COLO668 (cell line): ENCODE measurements at regions not wholly inside any gene's neighbourhood (a gene's known extent, or its start where the extent isn't known, plus 50 kb on each side); places are given as distances from the start of the nearest gene placed in this dataset.
"Not testable (repeated sequence)": the region's sequence is repeated elsewhere in the genome, so short reads cannot be mapped to it uniquely, and the experiment has no call there.

Experiments
- DNase-seq: peaks from one replicate; lab custom pipeline; 2025; ENCODE audit not compliant: unreplicated experiment; lab: John Stamatoyannopoulos, UW

DNA sequence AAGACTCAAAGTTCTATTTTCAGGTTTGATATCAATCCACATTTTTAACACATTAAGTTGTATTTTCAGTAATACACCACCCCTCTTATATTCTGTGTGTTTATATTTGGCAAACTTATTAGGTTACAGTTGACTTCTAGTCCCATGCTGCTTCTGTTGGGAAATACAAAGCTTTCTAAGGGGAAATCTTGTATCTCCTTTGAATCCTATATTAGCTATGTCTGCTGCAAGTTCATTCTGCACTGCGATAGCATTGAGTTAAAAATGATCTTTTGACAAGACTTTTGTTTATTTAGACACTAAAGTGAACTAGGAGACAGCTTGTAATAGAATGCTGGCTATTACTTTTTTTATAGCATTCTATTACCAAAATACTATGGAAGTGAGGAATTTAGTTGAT is 625.1 kb upstream of the ANKRD30A start:
- DNase-seq, result no peak

DNA sequence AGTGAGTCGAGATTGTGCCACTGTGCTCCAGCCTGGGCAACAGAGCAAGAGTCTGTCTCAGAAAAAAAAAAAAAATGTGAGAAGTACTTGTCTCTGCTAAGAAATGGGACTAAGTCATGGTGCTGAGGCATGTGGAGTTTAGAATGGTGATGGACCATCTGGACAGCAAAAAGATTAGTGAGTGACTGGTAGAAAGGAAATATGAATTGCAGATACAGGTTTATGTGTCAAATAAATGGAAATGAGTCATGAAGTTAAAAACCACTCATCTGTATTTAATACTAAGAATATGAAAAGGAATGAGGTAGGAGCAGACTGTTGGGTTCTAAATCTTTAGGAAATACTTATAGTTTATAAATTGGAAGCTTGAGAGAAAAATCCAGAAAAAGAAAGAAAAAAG is 625.7 kb upstream of the ANKRD30A start:
- DNase-seq, result no peak

- DNase-seq, result no peak
Observed at GRCh38 chr10:36496758-36497157, 628.6 kb upstream of the ANKRD30A start.

DNA sequence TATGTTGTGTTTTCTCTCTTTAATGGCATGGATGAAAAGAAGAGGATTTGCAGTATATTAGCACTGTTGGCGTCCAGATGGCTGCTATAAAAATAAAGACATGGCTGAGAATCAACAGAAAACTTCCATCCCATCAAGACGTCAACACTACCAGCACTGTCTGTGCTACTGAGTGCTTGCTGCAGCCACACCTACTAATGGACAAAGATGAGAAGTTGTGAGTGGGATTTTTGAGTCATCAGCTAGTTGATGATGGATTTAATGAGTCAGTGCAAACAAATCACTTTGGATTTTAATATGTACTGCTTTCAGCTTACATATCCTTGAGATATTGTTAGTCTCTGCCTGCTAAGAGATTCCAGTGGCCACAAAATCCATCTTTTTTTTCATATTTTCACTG is 631.0 kb upstream of the ANKRD30A start:
- DNase-seq, result no peak

DNA sequence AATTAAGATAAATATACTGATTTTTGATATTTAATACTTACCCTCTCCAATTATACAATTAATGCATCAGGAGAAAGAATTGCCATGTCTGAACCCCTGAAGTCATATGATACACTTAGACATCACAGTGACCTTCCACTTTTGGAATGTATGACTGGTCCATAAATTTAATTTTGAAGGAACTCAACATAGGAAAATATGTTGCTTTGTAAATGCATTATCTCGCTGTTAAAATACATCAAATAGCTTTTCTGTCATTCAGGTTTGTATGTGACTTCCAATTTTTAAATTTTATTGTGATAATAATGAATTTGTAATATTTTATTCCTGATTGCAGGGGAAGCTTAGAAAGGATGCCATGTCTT is 631.9 kb upstream of the ANKRD30A start:
- no peak for DNase-seq

- DNase-seq, result no peak
Observed at GRCh38 chr10:36492590-36493515, 632.5 kb upstream of the ANKRD30A start.

- no peak for DNase-seq
Observed at GRCh38 chr10:36491926-36492325, 633.5 kb upstream of the ANKRD30A start.

- DNase-seq, result no peak
Observed at GRCh38 chr10:36489611-36490228, 635.7 kb upstream of the ANKRD30A start.

GRCh38 chr10:36489181-36489580 is 636.2 kb upstream of the ANKRD30A start:
- no peak for DNase-seq

- DNase-seq, result no peak
Observed at GRCh38 chr10:36488579-36488978, 636.8 kb upstream of the ANKRD30A start.

- no peak for DNase-seq
Observed at GRCh38 chr10:36479073-36479472, 646.3 kb upstream of the ANKRD30A start.

DNA sequence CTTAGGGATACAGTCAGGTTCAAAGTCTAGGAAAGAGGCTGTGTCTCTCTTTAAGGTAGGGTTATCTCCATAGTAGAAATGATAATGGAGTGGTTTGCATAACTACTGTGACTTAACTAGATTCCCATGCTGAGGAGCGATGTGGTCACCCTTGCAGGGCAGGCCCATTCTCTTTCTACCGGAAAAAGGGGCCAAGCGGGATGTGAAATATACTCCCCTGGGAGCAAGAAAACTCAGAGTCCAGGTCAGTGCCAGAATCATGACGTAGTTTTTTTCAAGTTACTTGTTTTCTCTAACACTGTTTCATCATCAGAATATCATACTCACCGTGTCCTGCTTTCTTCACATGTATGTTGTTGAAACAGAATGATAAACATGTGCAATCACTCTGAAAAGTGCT is 649.0 kb upstream of the ANKRD30A start:
- DNase-seq, result no peak

GRCh38 chr10:36475746-36476145 is 649.7 kb upstream of the ANKRD30A start:
- DNase-seq, result no peak

DNA sequence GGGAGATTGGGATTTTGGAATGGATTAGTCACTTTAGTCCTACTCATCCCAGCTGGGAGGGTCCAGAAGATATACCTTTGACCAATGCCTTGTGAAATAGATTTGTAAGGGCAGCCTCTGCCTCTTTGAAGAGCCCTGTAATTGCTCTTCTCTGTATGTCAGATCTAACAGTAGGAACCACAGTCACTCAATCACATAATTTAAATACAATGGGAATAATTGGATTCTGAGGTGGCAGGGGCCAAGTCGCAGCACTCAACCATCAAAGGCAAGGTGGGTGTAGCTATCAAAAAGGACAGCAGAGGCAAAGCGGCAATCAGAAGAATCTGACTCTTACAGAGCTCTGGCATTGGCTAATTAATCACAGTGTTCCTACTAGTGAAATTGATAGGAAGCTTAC is 650.9 kb upstream of the ANKRD30A start:
- no peak for DNase-seq

DNA sequence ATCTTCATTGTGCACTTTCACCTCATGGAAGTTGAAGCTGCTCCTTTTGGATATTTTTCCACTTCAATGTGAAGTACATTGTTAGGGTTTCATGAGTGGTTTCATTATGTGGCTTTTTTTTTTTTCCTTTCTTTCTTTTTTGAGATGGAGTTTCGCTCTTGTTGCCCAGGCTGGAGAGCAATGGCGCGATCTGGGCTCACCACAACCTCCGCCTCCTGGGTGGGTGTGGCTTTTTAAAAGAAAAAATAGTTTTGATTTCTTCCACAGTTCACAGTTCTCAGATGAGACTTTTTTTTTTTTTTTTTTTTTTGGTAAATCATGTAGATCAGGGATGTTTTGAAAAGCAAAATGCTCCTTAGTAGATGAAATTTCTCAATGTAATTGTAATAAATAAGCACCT is 652.3 kb upstream of the ANKRD30A start:
- no peak for DNase-seq

DNA sequence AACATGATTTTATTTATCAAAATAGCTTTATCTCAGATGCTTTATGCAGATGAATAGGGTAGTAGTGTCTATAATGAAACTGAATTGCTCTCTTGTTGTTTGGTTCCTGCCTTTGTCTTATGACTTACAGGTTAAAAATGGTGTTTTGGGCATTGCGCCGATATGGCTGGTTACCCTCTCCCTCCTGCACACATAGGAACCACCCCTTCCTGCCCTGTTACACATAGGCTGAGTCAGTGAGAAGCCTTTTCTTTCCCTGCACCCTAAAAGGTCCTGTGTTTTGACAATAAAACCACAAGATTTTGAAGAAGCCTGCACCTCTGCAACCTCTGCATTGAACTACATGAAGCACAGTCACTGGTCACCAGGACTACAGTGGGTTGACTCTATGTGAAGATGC is 655.8 kb upstream of the ANKRD30A start:
- DNase-seq, result no peak

GRCh38 chr10:36468620-36469019 is 656.8 kb upstream of the ANKRD30A start:
- no peak for DNase-seq

DNA sequence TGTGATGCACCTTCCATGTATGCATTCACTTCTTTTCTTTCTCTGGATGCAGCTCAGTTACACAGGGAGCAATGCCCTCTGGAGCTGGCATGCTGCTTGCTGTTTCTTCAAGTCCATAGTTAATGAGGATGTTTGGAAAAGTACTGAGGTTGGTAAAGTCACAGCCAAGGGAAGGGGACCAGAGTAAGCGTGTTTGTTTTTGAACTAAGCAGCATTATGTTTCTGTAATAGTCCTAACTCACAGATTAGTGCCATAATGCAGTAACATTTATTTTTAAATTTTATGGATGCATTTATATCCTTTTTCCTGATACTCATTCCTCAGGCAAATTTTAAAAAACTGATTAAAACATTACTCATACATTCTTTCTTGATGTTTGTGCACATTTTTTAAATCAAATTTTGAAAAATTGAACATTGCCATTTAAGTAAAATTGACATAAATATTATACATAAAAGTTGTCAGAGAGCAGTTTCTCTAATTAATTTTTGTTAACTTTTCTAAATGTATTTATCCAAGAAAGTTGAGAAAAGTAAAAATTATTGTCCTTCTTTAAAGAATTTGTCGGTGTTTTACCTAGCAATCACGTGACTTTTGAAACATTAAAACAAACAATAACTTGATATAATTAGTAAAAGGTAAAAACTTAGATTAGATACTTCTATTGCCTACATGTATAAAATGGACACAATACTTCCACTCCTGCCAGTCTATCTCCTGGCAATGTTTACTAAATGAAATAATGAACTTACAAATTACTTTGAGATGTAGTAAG is 659.6 kb upstream of the ANKRD30A start:
- no peak for DNase-seq

GRCh38 chr10:36464291-36464690 is 661.1 kb upstream of the ANKRD30A start:
- DNase-seq, result no peak

DNA sequence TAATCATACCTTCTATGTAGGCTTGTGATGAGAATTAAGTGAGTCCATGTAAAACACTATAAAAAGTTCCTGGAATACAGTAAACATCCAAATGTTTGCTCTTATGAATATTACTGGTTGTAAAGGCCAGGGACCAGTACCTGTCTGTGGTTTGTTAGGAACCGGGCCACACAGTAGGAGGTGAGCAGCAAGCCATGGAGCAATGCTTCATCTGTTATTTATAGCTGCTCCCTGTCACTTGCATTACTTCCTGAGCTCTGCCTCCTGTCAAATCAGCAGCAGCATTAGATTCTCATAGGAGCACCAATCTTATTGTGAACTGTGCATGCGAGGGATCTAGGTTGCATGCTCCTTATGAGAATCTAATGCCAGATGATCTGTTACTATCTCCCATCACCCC is 662.0 kb upstream of the ANKRD30A start:
- no peak for DNase-seq

DNA sequence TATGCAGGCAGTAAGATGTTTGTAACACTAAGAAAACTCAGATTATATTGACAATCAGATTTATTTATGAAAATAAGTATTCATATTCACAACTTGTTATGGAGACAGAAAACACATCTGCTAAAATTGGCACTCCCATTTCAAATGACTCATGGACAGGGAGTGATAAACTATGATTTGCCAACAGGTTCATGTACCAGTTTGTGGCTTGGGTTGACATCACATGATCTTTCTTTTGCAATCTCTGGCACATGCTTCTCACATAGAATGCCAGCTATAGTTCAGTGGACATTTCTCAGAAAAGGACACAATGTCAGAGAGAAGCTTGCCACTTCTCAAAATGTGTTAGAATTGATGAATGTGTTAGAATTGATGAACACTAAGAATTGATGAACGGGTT is 663.2 kb upstream of the ANKRD30A start:
- DNase-seq, result no peak

- not testable (repeated sequence) for DNase-seq
Observed at GRCh38 chr10:36458437-36458836, 667.0 kb upstream of the ANKRD30A start.
